IMR-90 (cell line): ENCODE measurements at regions not wholly inside any gene's neighbourhood (a gene's known extent, or its start where the extent isn't known, plus 50 kb on each side); places are given as distances from the start of the nearest gene placed in this dataset.

Experiments used
- BHLHE40 ChIP-seq: fragments of 150-350 bp; IDR thresholded peaks from 2 replicates; pipeline ENCODE4 v1.6.1; 2016; ENCODE audit warnings: mild to moderate bottlenecking, low read depth, low read length
- CEBPB ChIP-seq: IDR thresholded peaks from 2 replicates; pipeline ENCODE4 v1.6.1; 2012; ENCODE audit warnings: low read depth, low read length, improper control_type of control experiment
- CHD1 ChIP-seq: IDR thresholded peaks from 2 replicates; pipeline ENCODE4 v1.6.1; 2012; ENCODE audit warnings: low read depth, low read length, improper control_type of control experiment
- FOS ChIP-seq: fragments of 150-350 bp; IDR thresholded peaks from 2 replicates; pipeline ENCODE4 v1.6.1; 2016; ENCODE audit warnings: low read depth, low read length
- MAFK ChIP-seq: IDR thresholded peaks from 2 replicates; pipeline ENCODE4 v1.6.1; 2012; ENCODE audit warnings: low read depth, low read length, improper control_type of control experiment
- MXI1 ChIP-seq: IDR thresholded peaks from 2 replicates; pipeline ENCODE4 v1.6.1; 2012; ENCODE audit warnings: low read depth, mild to moderate bottlenecking, low read length, moderate library complexity, borderline replicate concordance
- NFE2L2 ChIP-seq: fragments of 150-350 bp; IDR thresholded peaks from 2 replicates; pipeline ENCODE4 v1.6.1; 2016; ENCODE audit warnings: low read depth, mild to moderate bottlenecking, low read length
- POLR2A ChIP-seq: IDR thresholded peaks from 2 replicates; pipeline ENCODE4 v1.6.1; 2012; ENCODE audit warnings: mild to moderate bottlenecking, low read depth, low read length
- RAD21 ChIP-seq: IDR thresholded peaks from 2 replicates; pipeline ENCODE4 v1.6.1; 2012; ENCODE audit warnings: low read length, improper control_type of control experiment
- RCOR1 ChIP-seq: IDR thresholded peaks from 2 replicates; pipeline ENCODE4 v1.6.1; 2012; ENCODE audit warnings: mild to moderate bottlenecking, low read length, improper control_type of control experiment; ENCODE audit not compliant: insufficient replicate concordance
- RFX5 ChIP-seq: IDR thresholded peaks from 2 replicates; pipeline ENCODE4 v1.8.0; 2012; ENCODE audit warnings: low read depth, mild to moderate bottlenecking, low read length, moderate library complexity
- SMC3 ChIP-seq: fragments of 150-350 bp; IDR thresholded peaks from 2 replicates; pipeline ENCODE4 v1.6.1; 2016; ENCODE audit warnings: low read depth, mild to moderate bottlenecking, antibody characterized with exemption, low read length, moderate library complexity
- TF ChIP-seq, protein P1 (sequence below): conservative IDR thresholded peaks from 2 replicates; pipeline ENCODE4 v1.5.1; 2012; ENCODE audit warnings: mild to moderate bottlenecking, low read depth, low read length, improper control_type of control experiment
- TF ChIP-seq, protein P2 (sequence below): fragments of 150-350 bp; IDR thresholded peaks from 2 replicates; pipeline ENCODE4 v1.6.1; 2017; ENCODE audit warnings: mild to moderate bottlenecking, antibody characterized with exemption, low read length, low read depth

DNA sequence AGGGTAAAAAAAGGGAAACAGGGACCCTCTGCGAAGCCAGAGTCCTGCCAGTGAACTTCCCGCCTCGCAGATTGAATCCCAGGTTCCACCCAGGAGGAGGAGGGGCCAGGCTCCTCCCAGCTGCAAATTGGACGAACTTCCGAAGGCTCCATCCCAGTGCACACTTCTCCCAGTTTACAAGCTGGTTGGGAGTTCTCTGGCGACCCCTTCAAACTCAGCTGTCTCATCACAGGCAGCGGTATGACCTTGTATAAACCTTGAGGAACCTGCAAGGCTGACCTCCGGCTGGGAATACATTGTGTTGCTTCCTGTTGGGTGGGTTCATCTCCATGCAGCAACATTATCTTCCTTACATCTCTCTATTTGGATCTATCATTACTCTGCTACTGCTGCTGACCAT lies 962.7 kb downstream of the GRIK2 start:
- TF ChIP-seq POLR2A, result no peak
- TF ChIP-seq, protein P1, sequence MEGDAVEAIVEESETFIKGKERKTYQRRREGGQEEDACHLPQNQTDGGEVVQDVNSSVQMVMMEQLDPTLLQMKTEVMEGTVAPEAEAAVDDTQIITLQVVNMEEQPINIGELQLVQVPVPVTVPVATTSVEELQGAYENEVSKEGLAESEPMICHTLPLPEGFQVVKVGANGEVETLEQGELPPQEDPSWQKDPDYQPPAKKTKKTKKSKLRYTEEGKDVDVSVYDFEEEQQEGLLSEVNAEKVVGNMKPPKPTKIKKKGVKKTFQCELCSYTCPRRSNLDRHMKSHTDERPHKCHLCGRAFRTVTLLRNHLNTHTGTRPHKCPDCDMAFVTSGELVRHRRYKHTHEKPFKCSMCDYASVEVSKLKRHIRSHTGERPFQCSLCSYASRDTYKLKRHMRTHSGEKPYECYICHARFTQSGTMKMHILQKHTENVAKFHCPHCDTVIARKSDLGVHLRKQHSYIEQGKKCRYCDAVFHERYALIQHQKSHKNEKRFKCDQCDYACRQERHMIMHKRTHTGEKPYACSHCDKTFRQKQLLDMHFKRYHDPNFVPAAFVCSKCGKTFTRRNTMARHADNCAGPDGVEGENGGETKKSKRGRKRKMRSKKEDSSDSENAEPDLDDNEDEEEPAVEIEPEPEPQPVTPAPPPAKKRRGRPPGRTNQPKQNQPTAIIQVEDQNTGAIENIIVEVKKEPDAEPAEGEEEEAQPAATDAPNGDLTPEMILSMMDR, result no peak
- TF ChIP-seq, protein P2, sequence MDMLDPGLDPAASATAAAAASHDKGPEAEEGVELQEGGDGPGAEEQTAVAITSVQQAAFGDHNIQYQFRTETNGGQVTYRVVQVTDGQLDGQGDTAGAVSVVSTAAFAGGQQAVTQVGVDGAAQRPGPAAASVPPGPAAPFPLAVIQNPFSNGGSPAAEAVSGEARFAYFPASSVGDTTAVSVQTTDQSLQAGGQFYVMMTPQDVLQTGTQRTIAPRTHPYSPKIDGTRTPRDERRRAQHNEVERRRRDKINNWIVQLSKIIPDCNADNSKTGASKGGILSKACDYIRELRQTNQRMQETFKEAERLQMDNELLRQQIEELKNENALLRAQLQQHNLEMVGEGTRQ, result no peak
- TF ChIP-seq SMC3, result no peak
- no peak for TF ChIP-seq RAD21
- TF ChIP-seq MXI1, result no peak
- no peak for TF ChIP-seq NFE2L2
- no peak for TF ChIP-seq RFX5
- TF ChIP-seq RCOR1, result no peak
- no peak for TF ChIP-seq CEBPB
- no peak for TF ChIP-seq FOS
- no peak for TF ChIP-seq MAFK
- TF ChIP-seq BHLHE40, result no peak
- TF ChIP-seq CHD1, result no peak
